ENCODE measurements at regions not wholly inside any gene's neighbourhood (a gene's known extent, or its start where the extent isn't known, plus 50 kb on each side); places are given as distances from the start of the nearest gene placed in this dataset.

GRCh38 chr11:69419662-69420395 is 61.6 kb upstream of the LINC01488 start:
- Histone ChIP-seq H3K4me2 (ENCODE audit: insufficient read depth in 1 of 2, low read depth in 2 of 2, low read length in 2 of 2) (no peak overlapping the region), H3K9me3 (ENCODE audit: insufficient read depth in 2 of 2, low read depth in 1 of 2, low read length in 1 of 2) (peaks cover 5 to 6% of the 10 kb centered on the region in 2 experiments; a peak in 3 of 4 replicates), H4K8ac (ENCODE audit: extremely low read depth, insufficient read depth, low read length) (0 out of 2 replicates have a peak overlapping the region, but pooled peaks have one; percentile 3), H2BK20ac (ENCODE audit: low read length) (no peak overlapping the region; the same call in 1 of the 2 replicates), H3K36me3 (ENCODE audit: control insufficient read depth in 2 of 4, insufficient read depth in 4 of 4, low read length in 3 of 4) (no peaks in the 10 kb centered on the region), H4K91ac (replicated peaks; ENCODE audit: insufficient read length, low read length) (no peak overlapping the region), H3K18ac (ENCODE audit: extremely low read depth, low read length) (no peak overlapping the region), H2AK5ac (ENCODE audit: low read depth, low read length) (no peak overlapping the region), H2BK120ac (replicated peaks; ENCODE audit: low read depth, low read length) (no peak overlapping the region), H3K9ac (replicated peaks in 1 of 4; ENCODE audit: extremely low read depth in 1 of 4, low read depth in 3 of 4, low read length in 3 of 4) (no peak overlapping the region), H3K23me2 (ENCODE audit: low read depth, low read length) (no peaks in the 10 kb centered on the region), H4K5ac (ENCODE audit: insufficient read length, low read depth, low read length) (no peak overlapping the region), H2BK12ac (ENCODE audit: low read depth, low read length) (peak overlapping the region; percentile 50), H3K4me3 (ENCODE audit: extremely low read depth in 1 of 4, insufficient read depth in 2 of 4, low read depth in 3 of 4, low read length in 4 of 4) (no peak overlapping the region), H3K14ac (ENCODE audit: insufficient read length) (no peak overlapping the region), H3K79me1 (ENCODE audit: low read depth, low read length) (no peaks in the 10 kb centered on the region), H3K79me2 (ENCODE audit: control insufficient read depth in 1 of 2, insufficient read depth in 2 of 2, low read length in 2 of 2) (no peaks in the 10 kb centered on the region), H3K27ac (ENCODE audit: low read depth, low read length) (no peak overlapping the region), H3K56ac (replicated peaks; ENCODE audit: insufficient read length, low read depth, low read length) (no peak overlapping the region), H2AFZ (ENCODE audit: low read length) (no peak overlapping the region), H2BK5ac (ENCODE audit: low read depth, low read length) (no peak overlapping the region; the same call in 1 of the 2 replicates), H3K4ac (replicated peaks; ENCODE audit: insufficient read length, low read depth, low read length) (no peak overlapping the region), H4K20me1 (replicated peaks in 1 of 2; ENCODE audit: control insufficient read depth in 1 of 2, insufficient read depth in 2 of 2, low read length in 2 of 2) (no peaks in the 10 kb centered on the region), H2BK15ac (ENCODE audit: low read length) (no peak overlapping the region), H3K27me3 (replicated peaks in 1 of 4; ENCODE audit: control insufficient read depth in 3 of 4, extremely low read depth in 1 of 4, insufficient read depth in 3 of 4, low read length in 3 of 4) (no peaks in the 10 kb centered on the region), H3K4me1 (replicated peaks in 1 of 4; ENCODE audit: control insufficient read depth in 3 of 4, insufficient read depth in 4 of 4, low read length in 3 of 4) (peaks cover 0 to 13% (median 5%) of the 10 kb centered on the region in 4 experiments; a peak in 4 of 7 replicates), H3K23ac (ENCODE audit: insufficient read length) (no peak overlapping the region)
- FAIRE-seq, result no peak
- ChIA-PET CTCF (ENCODE audit: partially characterized antibody) (interaction anchor here (1.0 to 1.3 kb wide), 3 partner anchors 9 to 131 kb away, joined by 3 to 4 read pairs (median 4); no protein-coding TSS in a partner anchor), POLR2A (ENCODE audit: partially characterized antibody) (interaction anchor here (1.0 to 1.3 kb wide), 5 partner anchors 10 to 220 kb away, joined by 3 to 5 read pairs (median 3); no protein-coding TSS in a partner anchor)
- DNase-seq (ENCODE audit: low read depth in 1 of 2, low spot score in 2 of 2), result no peak
- WGBS, 2 experiments (ENCODE audit: extremely low coverage in 1 of 2, insufficient coverage in 1 of 2, insufficient read length in 1 of 2, insufficient replicate concordance in 2 of 2, low coverage in 1 of 2, low lambda C conversion rate in 2 of 2, missing lambda C conversion rate in 1 of 2), result 89% methylated on average over 20 of the region's 20 CpGs; no CpG with 5 or more reads in 1 of the 2 experiments
- TF ChIP-seq GTF2F1 (IDR thresholded peaks at IDR 0.05; ENCODE audit: borderline replicate concordance, low read depth, low read length), result no peak
- TF ChIP-seq SRF (IDR thresholded peaks at IDR 0.05; ENCODE audit: low read depth, low read length), result no peak
- no peak for TF ChIP-seq EZH2 (IDR thresholded peaks at IDR 0.05; ENCODE audit: low read depth, low read length, severe bottlenecking)
- no peak for TF ChIP-seq PHF8 (conservative IDR thresholded peaks at IDR 0.05; ENCODE audit: low read depth, low read length)
- TF ChIP-seq POU5F1 (IDR thresholded peaks at IDR 0.05; ENCODE audit: low read depth, low read length), result no peak
- no peak for TF ChIP-seq RFX5 (IDR thresholded peaks at IDR 0.05; ENCODE audit: borderline replicate concordance, low read depth, low read length)
- TF ChIP-seq KDM1A (IDR thresholded peaks at IDR 0.05; ENCODE audit: borderline replicate concordance, low read length), result no peak
- TF ChIP-seq BCL11A (IDR thresholded peaks at IDR 0.05; ENCODE audit: low read depth in 2 of 2, low read length in 2 of 2), result no peak
- TF ChIP-seq TEAD4 (IDR thresholded peaks at IDR 0.05; ENCODE audit: low read depth, low read length), result no peak
- no peak for TF ChIP-seq YY1 (IDR thresholded peaks at IDR 0.05; ENCODE audit: low read depth, low read length)
- no peak for TF ChIP-seq TBP (IDR thresholded peaks at IDR 0.05; ENCODE audit: low read depth, low read length)
- TF ChIP-seq CHD1 (IDR thresholded peaks at IDR 0.05; ENCODE audit: low read depth, low read length), result no peak
- TF ChIP-seq POLR2A (IDR thresholded peaks at IDR 0.05; ENCODE audit: control extremely low read depth in 1 of 2, low read depth in 2 of 2, low read length in 2 of 2), result no peak

Measured in H1 (cell line).